H9 (cell line): ENCODE measurements at regions not wholly inside any gene's neighbourhood (a gene's known extent, or its start where the extent isn't known, plus 50 kb on each side); places are given as distances from the start of the nearest gene placed in this dataset.

Experiments used
- DNase-seq: peaks from one replicate; pipeline ENCODE4 v3.0.0-alpha.2; 2017
- H2AFZ ChIP-seq: one replicate; pipeline ENCODE4 v1.6.1; 2013; ENCODE audit warnings: mild to moderate bottlenecking, low read length, control low read depth, moderate library complexity
- H2AK5ac ChIP-seq: 2 replicates; pipeline ENCODE4 v1.6.1; 2013; ENCODE audit warnings: low read length, control low read depth, mixed read lengths; ENCODE audit not compliant: insufficient read length
- H2BK120ac ChIP-seq: one replicate; pipeline ENCODE4 v1.6.1; 2013; ENCODE audit warnings: low read depth, mild to moderate bottlenecking, low read length, control low read depth, inconsistent platforms; ENCODE audit not compliant: poor library complexity, severe bottlenecking
- H2BK12ac ChIP-seq: 2 replicates; pipeline ENCODE4 v1.6.1; 2013; ENCODE audit warnings: low read length, control low read depth, mixed read lengths, low read depth; ENCODE audit not compliant: insufficient read length
- H2BK15ac ChIP-seq: 2 replicates; pipeline ENCODE4 v1.6.1; 2013; ENCODE audit warnings: low read depth, low read length, control low read depth
- H2BK20ac ChIP-seq: one replicate; pipeline ENCODE4 v1.6.1; 2013; ENCODE audit warnings: low read depth, mild to moderate bottlenecking, low read length, control low read depth, inconsistent platforms; ENCODE audit not compliant: poor library complexity, severe bottlenecking
- H2BK5ac ChIP-seq: 2 replicates; pipeline ENCODE4 v1.6.1; 2013; ENCODE audit warnings: low read length, control low read depth, mixed read lengths; ENCODE audit not compliant: insufficient read length
- H3K14ac ChIP-seq: 2 replicates; pipeline ENCODE4 v1.6.1; 2013; ENCODE audit warnings: low read length, control low read depth; ENCODE audit not compliant: insufficient read depth
- H3K18ac ChIP-seq: 2 replicates; pipeline ENCODE4 v1.6.1; 2013; ENCODE audit warnings: low read depth, mild to moderate bottlenecking, mixed read lengths, low read length, control low read depth; ENCODE audit not compliant: insufficient read length
- H3K23ac ChIP-seq: 2 replicates; pipeline ENCODE4 v1.6.1; 2013; ENCODE audit warnings: low read length, control low read depth, mixed read lengths, low read depth; ENCODE audit not compliant: insufficient read length
- H3K23me2 ChIP-seq: 2 replicates; pipeline ENCODE4 v1.6.1; 2013; ENCODE audit warnings: low read depth, mild to moderate bottlenecking, mixed read lengths, low read length, control low read depth; ENCODE audit not compliant: insufficient read length, poor library complexity, severe bottlenecking
- H3K27ac ChIP-seq: 2 replicates; pipeline ENCODE4 v1.5.1; 2013; ENCODE audit warnings: low read length, control low read depth, mixed read lengths, low read depth; ENCODE audit not compliant: insufficient read length
- H3K27me3 ChIP-seq: 2 replicates; pipeline ENCODE4 v1.6.1; 2013; ENCODE audit warnings: low read length, control low read depth, inconsistent platforms; ENCODE audit not compliant: insufficient read depth
- H3K4ac ChIP-seq: 2 replicates; pipeline ENCODE4 v1.6.1; 2013; ENCODE audit warnings: low read depth, mild to moderate bottlenecking, control low read depth, inconsistent platforms, low read length, moderate library complexity
- H3K4me1 ChIP-seq: 2 replicates; pipeline ENCODE4 v1.6.1; 2013; ENCODE audit warnings: low read length, control low read depth, inconsistent platforms; ENCODE audit not compliant: insufficient read depth
- H3K4me2 ChIP-seq: 2 replicates; pipeline ENCODE4 v1.6.1; 2013; ENCODE audit warnings: low read length, control low read depth, mixed read lengths; ENCODE audit not compliant: insufficient read length, insufficient read depth
- H3K56ac ChIP-seq: 2 replicates; pipeline ENCODE4 v1.6.1; 2013; ENCODE audit warnings: low read depth, mild to moderate bottlenecking, mixed read lengths, low read length, control low read depth; ENCODE audit not compliant: insufficient read length
- H3K79me1 ChIP-seq: 2 replicates; pipeline ENCODE4 v1.6.1; 2013; ENCODE audit warnings: low read depth, mild to moderate bottlenecking, moderate library complexity, low read length, control low read depth, inconsistent platforms; ENCODE audit not compliant: insufficient read depth, poor library complexity, severe bottlenecking
- H3K79me2 ChIP-seq: 2 replicates; pipeline ENCODE4 v1.6.1; 2013; ENCODE audit warnings: low read length, control low read depth, inconsistent platforms; ENCODE audit not compliant: insufficient read depth
- H3K9ac ChIP-seq: 2 replicates; pipeline ENCODE4 v1.6.1; 2013; ENCODE audit warnings: low read length, control low read depth, mixed read lengths; ENCODE audit not compliant: insufficient read length; ENCODE audit errors: extremely low read depth
- H3K9me3 ChIP-seq: one replicate; pipeline ENCODE4 v1.6.1; 2013; ENCODE audit warnings: low read depth, low read length, inconsistent platforms; ENCODE audit not compliant: control insufficient read depth
- H3T11ph ChIP-seq: one replicate; pipeline ENCODE4 v1.6.1; 2013; ENCODE audit warnings: mild to moderate bottlenecking, low read length, control low read depth, inconsistent platforms
- H4K20me1 ChIP-seq: one replicate; pipeline ENCODE4 v1.6.1; 2013; ENCODE audit not compliant: control insufficient read depth, insufficient read length, insufficient read depth
- H4K5ac ChIP-seq: 2 replicates; pipeline ENCODE4 v1.6.1; 2013; ENCODE audit warnings: low read depth, mild to moderate bottlenecking, mixed read lengths, low read length, control low read depth; ENCODE audit not compliant: insufficient read length
- H4K8ac ChIP-seq: replicated peaks from 2 replicates; pipeline ENCODE4 v1.6.1; 2013; ENCODE audit warnings: low read length, control low read depth, mixed read lengths, low read depth; ENCODE audit not compliant: insufficient read length
- H4K91ac ChIP-seq: 2 replicates; pipeline ENCODE4 v1.6.1; 2013; ENCODE audit warnings: low read depth, mild to moderate bottlenecking, moderate library complexity, mixed read lengths, low read length, control low read depth; ENCODE audit not compliant: insufficient read length
- H3K27ac Mint-ChIP-seq, 3 experiments: 2 replicates in 2 of 3; 3 replicates in 1 of 3; pipeline ENCODE4 v1.8.0; 2020 to 2021; ENCODE audit warnings: mixed read lengths in 3 of 3, mild to moderate bottlenecking in 1 of 3, moderate library complexity in 1 of 3
- H3K27me3 Mint-ChIP-seq: 2 replicates; pipeline ENCODE4 v1.8.0; 2021; ENCODE audit warnings: low read depth, mild to moderate bottlenecking, moderate library complexity, mixed read lengths
- H3K36me3 Mint-ChIP-seq, 3 experiments: 2 replicates in 2 of 3; 3 replicates in 1 of 3; pipeline ENCODE4 v1.8.0; 2020 to 2021; ENCODE audit warnings: low read depth in 3 of 3, mixed read lengths in 3 of 3; ENCODE audit not compliant: insufficient read depth in 1 of 3
- H3K4me1 Mint-ChIP-seq, 2 experiments: 2 replicates each; pipeline ENCODE4 v1.8.0; 2020; ENCODE audit warnings: mixed read lengths in 2 of 2
- H3K4me3 Mint-ChIP-seq, 2 experiments: 2 replicates in 1 of 2; 3 replicates in 1 of 2; pipeline ENCODE4 v1.8.0; 2020 to 2021; ENCODE audit warnings: mild to moderate bottlenecking in 2 of 2, mixed read lengths in 2 of 2, moderate library complexity in 1 of 2
- H3K9me3 Mint-ChIP-seq, 2 experiments: 2 replicates in 1 of 2; 3 replicates in 1 of 2; pipeline ENCODE4 v1.8.0; 2020; ENCODE audit warnings: mild to moderate bottlenecking in 2 of 2, mixed read lengths in 2 of 2, moderate library complexity in 1 of 2
- WGBS: extraction: QIAGEN DNeasy Blood & Tissue Kit; methylation state at CpG from one replicate; pipeline ENCODE4 v1.1.7; 2013; ENCODE audit warnings: missing lambda C conversion rate, low lambda C conversion rate, mixed read lengths; ENCODE audit not compliant: insufficient read length; ENCODE audit errors: extremely low coverage; 5-methylcytosine and 5-hydroxymethylcytosine counted together
- TF ChIP-seq, protein P1 (sequence below): fragments of 200-600 bp; sonication (generic); conservative IDR thresholded peaks from 3 replicates; pipeline ENCODE4 v1.8.0; 2021; ENCODE audit warnings: antibody characterized with exemption, mild to moderate bottlenecking

DNA sequence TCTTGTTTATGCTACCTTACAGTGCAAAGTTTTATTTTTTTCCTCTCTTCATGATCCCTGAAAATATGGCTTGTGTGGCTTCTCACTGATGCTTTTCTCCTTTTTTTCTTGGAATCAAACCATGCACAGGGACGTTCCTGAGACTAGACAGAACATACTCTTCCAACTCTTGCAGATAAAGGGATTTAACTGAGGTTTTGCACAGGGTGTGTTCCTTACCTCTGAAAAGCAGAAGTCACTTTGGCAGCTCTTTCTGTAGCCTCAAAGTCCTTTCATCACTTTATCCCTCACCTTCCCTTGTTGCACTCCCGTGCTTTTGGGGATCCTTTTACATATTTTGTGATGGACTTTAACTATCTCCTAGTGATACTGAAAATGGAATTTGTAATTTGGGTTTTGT is 300.1 kb downstream of the SPRY1 start:
- Histone ChIP-seq H3K4me1 (no peaks in the 10 kb centered on the region), H2BK15ac (no peak overlapping the region), H4K91ac (no peak overlapping the region), H3K14ac (no peak overlapping the region), H4K20me1 (no peaks in the 10 kb centered on the region), H3K4me2 (no peak overlapping the region), H3K23me2 (no peaks in the 10 kb centered on the region), H4K5ac (no peak overlapping the region), H3K27ac (no peak overlapping the region), H2AFZ (no peak overlapping the region), H2BK5ac (no peak overlapping the region), H3K79me2 (no peaks in the 10 kb centered on the region), H3K9ac (no peak overlapping the region), H4K8ac (no peak overlapping the region), H2BK12ac (no peak overlapping the region), H3K4ac (no peak overlapping the region), H3K23ac (no peak overlapping the region), H3K18ac (no peak overlapping the region), H3T11ph (no peak overlapping the region), H3K9me3 (no peaks in the 10 kb centered on the region), H3K56ac (no peak overlapping the region), H2BK120ac (no peak overlapping the region), H3K79me1 (no peaks in the 10 kb centered on the region), H3K27me3 (no peaks in the 10 kb centered on the region), H2AK5ac (no peak overlapping the region), H2BK20ac (no peak overlapping the region)
- Mint-ChIP-seq H3K4me1 (no peaks in the 10 kb centered on the region), H3K27ac (no peak overlapping the region), H3K9me3 (peaks cover 2% of the 10 kb centered on the region in 2 experiments; a peak in 2 of 5 replicates), H3K36me3 (peaks cover 2 to 6% (median 3%) of the 10 kb centered on the region in 3 experiments; a peak in 3 of 7 replicates), H3K4me3 (no peak overlapping the region), H3K27me3 (no peaks in the 10 kb centered on the region)
- no peak for DNase-seq
- WGBS = no CpG with 5 or more reads among the region's 2 CpGs
- TF ChIP-seq, protein P1, sequence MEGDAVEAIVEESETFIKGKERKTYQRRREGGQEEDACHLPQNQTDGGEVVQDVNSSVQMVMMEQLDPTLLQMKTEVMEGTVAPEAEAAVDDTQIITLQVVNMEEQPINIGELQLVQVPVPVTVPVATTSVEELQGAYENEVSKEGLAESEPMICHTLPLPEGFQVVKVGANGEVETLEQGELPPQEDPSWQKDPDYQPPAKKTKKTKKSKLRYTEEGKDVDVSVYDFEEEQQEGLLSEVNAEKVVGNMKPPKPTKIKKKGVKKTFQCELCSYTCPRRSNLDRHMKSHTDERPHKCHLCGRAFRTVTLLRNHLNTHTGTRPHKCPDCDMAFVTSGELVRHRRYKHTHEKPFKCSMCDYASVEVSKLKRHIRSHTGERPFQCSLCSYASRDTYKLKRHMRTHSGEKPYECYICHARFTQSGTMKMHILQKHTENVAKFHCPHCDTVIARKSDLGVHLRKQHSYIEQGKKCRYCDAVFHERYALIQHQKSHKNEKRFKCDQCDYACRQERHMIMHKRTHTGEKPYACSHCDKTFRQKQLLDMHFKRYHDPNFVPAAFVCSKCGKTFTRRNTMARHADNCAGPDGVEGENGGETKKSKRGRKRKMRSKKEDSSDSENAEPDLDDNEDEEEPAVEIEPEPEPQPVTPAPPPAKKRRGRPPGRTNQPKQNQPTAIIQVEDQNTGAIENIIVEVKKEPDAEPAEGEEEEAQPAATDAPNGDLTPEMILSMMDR = no peak
